Erythroblast (primary cell): ENCODE measurements at regions not wholly inside any gene's neighbourhood (a gene's known extent, or its start where the extent isn't known, plus 50 kb on each side); places are given as distances from the start of the nearest gene placed in this dataset.

Experiments used
- GATA1 ChIP-seq: IDR thresholded peaks from 2 replicates; pipeline ENCODE4 v1.6.1; 2011; ENCODE audit warnings: low read depth, mild to moderate bottlenecking, control low read depth, low read length, moderate library complexity
- POLR2A ChIP-seq: IDR thresholded peaks from 2 replicates; pipeline ENCODE4 v1.6.1; 2011; ENCODE audit warnings: mild to moderate bottlenecking, low read length

- TF ChIP-seq POLR2A (no peak), GATA1 (no peak)
Observed at GRCh38 chr3:43210049-43211027, 76.0 kb upstream of the SNRK start.
